Skeletal muscle tissue (tissue), 3 donors: ENCODE measurements at regions not wholly inside any gene's neighbourhood (a gene's known extent, or its start where the extent isn't known, plus 50 kb on each side); places are given as distances from the start of the nearest gene placed in this dataset.

Experiments used
- H3K27ac ChIP-seq: one replicate; pipeline ENCODE4 v1.7.0; 2013; ENCODE audit warnings: mild to moderate bottlenecking, low read depth, low read length, inconsistent platforms
- H3K27me3 ChIP-seq, 3 donors: one replicate each; pipeline ENCODE4 v1.7.0; 2013; ENCODE audit warnings: low read length in 3 of 3; ENCODE audit not compliant: control insufficient read depth in 3 of 3, insufficient read depth in 3 of 3
- H3K36me3 ChIP-seq, 3 donors: one replicate each; pipeline ENCODE4 v1.7.0; 2013; ENCODE audit warnings: low read length in 3 of 3; ENCODE audit not compliant: control insufficient read depth in 3 of 3, insufficient read depth in 3 of 3
- H3K4me1 ChIP-seq, 3 donors: one replicate each; pipeline ENCODE4 v1.7.0; 2013; ENCODE audit warnings: low read length in 3 of 3, mild to moderate bottlenecking in 3 of 3; ENCODE audit not compliant: control insufficient read depth in 3 of 3, insufficient read depth in 3 of 3
- H3K4me3 ChIP-seq, 3 donors: one replicate each; pipeline ENCODE4 v1.7.0; 2013; ENCODE audit warnings: low read length in 3 of 3
- H3K9ac ChIP-seq, 3 donors: one replicate each; pipeline ENCODE4 v1.7.0; 2013; ENCODE audit warnings: low read length in 3 of 3, mild to moderate bottlenecking in 3 of 3, moderate library complexity in 2 of 3, low read depth in 1 of 3
- H3K9me3 ChIP-seq, 3 donors: one replicate each; pipeline ENCODE4 v1.7.0; 2013; ENCODE audit warnings: low read length in 3 of 3; ENCODE audit not compliant: control insufficient read depth in 3 of 3
- donor health status: Osteomylitis.

DNA sequence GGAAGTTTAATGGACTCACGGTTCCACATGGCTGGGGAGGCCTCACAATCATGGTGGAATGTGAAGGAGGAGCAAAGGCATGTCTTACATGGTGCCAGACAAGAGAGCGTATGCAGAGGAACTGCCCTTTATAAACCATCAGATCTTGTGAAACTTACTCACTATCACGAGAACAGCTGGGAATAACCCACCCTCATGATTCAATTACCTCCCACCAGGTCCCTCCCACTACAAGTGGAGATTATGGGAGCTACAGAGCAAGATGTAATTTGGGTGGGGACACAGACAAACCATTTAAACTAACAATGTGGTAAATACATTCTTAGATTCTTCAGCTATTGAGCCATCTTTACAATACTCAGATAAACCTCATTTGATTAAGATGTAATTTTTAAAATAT lies 176.1 kb downstream of the SH3BP4 start:
- Histone ChIP-seq H3K9me3 (no peaks in the 10 kb centered on the region), H3K36me3 (no peaks in the 10 kb centered on the region), H3K9ac (no peak overlapping the region), H3K27ac (no peak overlapping the region), H3K27me3 (peaks cover 0 to 6% (median 0%) of the 10 kb centered on the region in 3 donors), H3K4me1 (no peaks in the 10 kb centered on the region), H3K4me3 (no peak overlapping the region)

DNA sequence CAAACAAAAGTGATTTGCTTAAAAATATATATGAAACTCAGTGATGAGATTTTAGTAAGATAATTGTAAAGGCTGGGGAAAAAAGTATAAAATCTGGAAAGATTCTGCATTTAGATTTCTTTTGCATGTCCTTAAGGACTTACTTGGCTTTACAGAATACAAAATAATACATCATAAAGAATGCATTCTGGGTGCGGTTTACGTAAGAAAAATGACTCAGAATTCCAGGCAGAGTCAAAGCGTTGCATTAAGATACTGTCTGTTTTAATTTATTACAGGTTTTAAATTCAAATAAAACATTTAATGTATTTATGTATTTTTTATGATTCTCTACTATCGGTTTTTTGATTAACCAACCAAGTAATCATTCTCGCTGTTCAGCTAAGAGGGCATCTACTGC lies 178.0 kb downstream of the SH3BP4 start:
- no peak overlapping the region for H3K9ac ChIP-seq
- no peaks in the 10 kb centered on the region for H3K4me1 ChIP-seq
- no peaks in the 10 kb centered on the region for H3K9me3 ChIP-seq
- no peaks in the 10 kb centered on the region for H3K36me3 ChIP-seq
- peaks cover 0 to 6% (median 2%) of the 10 kb centered on the region in 3 donors for H3K27me3 ChIP-seq
- H3K4me3 ChIP-seq: no peak overlapping the region
- H3K27ac ChIP-seq: no peak overlapping the region

DNA sequence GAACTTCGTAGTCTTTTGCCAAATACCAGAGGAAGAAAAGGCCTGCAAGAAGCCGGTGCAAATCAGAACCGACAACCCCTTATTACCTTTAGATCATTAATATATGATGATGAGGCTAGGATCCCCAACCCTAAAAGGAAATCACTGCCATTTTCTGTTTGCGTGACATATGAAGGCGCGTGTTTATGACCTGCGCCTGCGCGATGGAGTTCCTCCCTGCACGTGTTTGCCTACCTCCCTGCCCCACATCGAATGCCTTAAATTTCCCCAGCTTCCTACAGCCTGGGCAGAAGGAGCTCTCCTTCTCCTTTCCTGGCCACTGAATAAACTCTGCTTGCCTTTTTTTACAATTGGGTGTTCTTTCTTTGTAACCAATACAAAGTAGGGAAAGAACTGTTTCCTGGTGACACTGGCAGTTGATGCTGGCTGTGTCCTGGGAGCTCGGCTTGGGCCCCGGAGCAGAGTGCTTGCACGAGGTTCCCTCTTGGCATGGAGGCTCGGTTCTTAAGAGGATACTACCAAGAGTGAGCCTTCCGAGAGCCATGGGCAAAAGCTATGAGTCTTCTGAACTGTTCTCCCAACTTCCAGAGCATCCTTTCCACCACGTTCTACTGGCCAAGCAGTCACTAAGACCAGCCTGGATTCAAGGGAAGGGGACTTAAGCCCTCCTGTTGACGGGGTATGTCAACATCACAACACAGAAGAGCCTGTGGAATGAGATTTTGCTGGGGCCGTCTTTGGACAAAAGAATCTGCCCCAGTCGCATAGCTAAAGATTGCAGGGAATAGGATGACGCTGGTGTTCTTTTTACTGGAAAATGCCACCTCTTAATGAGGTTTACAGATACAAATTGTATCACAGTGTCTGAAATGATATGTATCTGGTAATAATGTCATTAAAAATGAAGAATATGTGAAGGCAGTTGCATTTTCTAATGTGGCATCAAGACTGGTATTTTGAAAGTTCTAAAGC lies 179.8 kb downstream of the SH3BP4 start:
- H3K9ac ChIP-seq: no peak overlapping the region
- no peaks in the 10 kb centered on the region for H3K36me3 ChIP-seq
- H3K27ac ChIP-seq: no peak overlapping the region
- no peak overlapping the region for H3K4me3 ChIP-seq
- H3K27me3 ChIP-seq: peaks cover 0 to 6% (median 2%) of the 10 kb centered on the region in 3 donors
- no peaks in the 10 kb centered on the region for H3K4me1 ChIP-seq
- no peaks in the 10 kb centered on the region for H3K9me3 ChIP-seq

DNA sequence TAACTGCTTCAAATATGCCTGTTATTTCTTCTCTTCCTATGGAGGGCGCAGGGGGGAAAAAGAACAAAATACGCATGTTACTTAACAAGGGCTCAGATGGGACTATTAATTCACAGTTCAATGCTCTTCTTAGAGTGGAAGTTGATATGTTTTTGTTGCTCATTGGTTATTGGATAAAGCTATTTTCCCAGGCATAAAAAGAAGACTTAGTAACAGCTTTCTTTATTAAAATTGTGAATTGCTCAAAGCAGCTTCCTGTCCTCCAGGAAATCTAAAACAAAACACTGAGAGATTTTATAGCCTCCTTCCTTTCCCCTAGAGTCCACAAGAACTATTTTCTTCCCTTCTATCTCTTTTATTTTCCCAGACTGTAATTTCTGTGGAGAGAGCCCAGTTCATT lies 180.8 kb downstream of the SH3BP4 start:
- no peaks in the 10 kb centered on the region for H3K9me3 ChIP-seq
- peaks cover 0 to 6% (median 2%) of the 10 kb centered on the region in 3 donors for H3K27me3 ChIP-seq
- no peak overlapping the region for H3K27ac ChIP-seq
- no peaks in the 10 kb centered on the region for H3K4me1 ChIP-seq
- H3K4me3 ChIP-seq: no peak overlapping the region
- H3K9ac ChIP-seq: no peak overlapping the region
- no peaks in the 10 kb centered on the region for H3K36me3 ChIP-seq

DNA sequence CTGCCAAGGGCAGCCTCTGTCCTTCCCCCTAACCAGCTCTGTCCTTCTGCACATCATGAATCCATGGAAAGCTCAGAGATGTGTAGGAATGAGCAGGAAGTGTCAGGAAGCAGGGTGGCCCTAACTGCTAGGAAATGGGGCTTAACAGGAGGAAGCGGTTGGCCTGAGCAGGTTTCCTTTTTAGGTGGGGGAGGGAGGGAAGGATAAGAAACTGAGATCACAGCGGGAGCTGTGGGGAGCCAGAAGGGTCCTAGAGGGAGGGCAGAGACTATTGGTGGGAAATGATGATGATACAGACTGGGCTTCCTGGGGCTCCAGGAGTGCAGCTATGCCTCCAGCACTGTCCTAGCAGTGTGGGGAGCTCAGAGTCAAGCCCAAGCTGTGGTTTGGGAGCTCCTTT lies 182.0 kb downstream of the SH3BP4 start:
- H3K36me3 ChIP-seq: no peaks in the 10 kb centered on the region
- peaks cover 0 to 3% (median 0%) of the 10 kb centered on the region in 3 donors for H3K4me1 ChIP-seq
- peaks cover 0 to 6% (median 2%) of the 10 kb centered on the region in 3 donors for H3K27me3 ChIP-seq
- H3K9me3 ChIP-seq: no peaks in the 10 kb centered on the region
- H3K4me3 ChIP-seq: no peak overlapping the region
- no peak overlapping the region for H3K27ac ChIP-seq
- no peak overlapping the region for H3K9ac ChIP-seq

DNA sequence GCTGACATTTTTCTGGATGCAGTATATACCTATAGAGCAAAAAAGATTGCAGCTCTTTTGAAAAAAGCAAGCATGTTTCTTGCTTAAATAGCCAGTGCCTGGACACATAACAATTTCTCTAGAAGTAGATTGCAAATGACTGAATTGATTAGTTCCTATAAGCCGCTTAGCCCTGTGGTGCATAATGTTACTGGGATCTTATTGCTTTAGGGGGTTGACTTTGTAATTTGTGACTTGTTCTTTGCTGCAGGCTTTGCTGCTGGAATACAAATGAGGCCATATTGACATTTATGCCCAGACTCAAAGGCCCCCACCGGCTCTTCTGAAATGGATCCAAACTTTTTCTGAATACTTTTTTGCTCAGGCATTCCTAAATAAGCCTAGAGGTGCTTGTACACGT lies 182.6 kb downstream of the SH3BP4 start:
- Histone ChIP-seq H3K9me3 (no peaks in the 10 kb centered on the region), H3K36me3 (no peaks in the 10 kb centered on the region), H3K4me1 (peaks cover 0 to 4% (median 0%) of the 10 kb centered on the region in 3 donors), H3K9ac (no peak overlapping the region), H3K4me3 (no peak overlapping the region), H3K27me3 (peaks cover 0 to 6% (median 2%) of the 10 kb centered on the region in 3 donors), H3K27ac (no peak overlapping the region)

DNA sequence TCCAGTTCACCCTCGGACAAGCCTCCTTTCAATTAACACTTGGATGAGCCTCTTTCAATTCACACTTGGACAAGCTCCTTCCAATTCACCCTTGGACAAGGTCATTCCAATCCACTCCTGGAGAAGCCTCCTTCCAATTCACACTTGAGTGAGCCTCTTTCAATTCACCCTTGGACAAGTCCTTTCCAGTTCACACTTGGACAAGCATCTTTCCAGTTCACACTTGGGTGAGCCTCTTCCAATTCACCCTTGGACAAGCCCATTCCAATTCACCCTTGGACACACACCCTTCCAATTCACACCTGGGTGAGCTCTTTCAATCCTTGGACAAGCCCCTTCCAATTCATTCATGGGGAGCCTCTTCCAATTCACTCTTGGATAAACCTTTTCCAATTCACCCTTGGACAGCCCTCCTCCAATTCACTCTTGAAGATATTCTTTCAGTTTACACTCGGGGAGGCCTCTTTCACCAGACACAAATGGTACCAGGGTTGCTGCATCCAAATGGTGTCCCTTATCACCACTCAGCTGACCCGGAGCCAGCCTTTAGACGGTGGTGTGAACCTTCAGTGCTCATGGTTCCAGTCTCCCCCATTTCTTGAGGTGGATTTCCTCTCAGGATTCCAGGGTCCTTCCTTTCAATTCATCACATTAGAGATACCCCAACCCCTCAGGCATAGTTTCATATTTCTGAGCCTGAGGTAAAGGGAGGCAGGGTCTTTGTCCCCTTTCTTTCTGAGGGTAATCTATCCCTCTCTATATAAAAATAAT lies 183.6 kb downstream of the SH3BP4 start:
- no peak overlapping the region for H3K27ac ChIP-seq
- peaks cover 0 to 6% (median 2%) of the 10 kb centered on the region in 3 donors for H3K27me3 ChIP-seq
- H3K4me3 ChIP-seq: no peak overlapping the region
- H3K9me3 ChIP-seq: no peaks in the 10 kb centered on the region
- H3K36me3 ChIP-seq: no peaks in the 10 kb centered on the region
- peaks cover 0 to 4% (median 0%) of the 10 kb centered on the region in 3 donors for H3K4me1 ChIP-seq
- H3K9ac ChIP-seq: no peak overlapping the region

DNA sequence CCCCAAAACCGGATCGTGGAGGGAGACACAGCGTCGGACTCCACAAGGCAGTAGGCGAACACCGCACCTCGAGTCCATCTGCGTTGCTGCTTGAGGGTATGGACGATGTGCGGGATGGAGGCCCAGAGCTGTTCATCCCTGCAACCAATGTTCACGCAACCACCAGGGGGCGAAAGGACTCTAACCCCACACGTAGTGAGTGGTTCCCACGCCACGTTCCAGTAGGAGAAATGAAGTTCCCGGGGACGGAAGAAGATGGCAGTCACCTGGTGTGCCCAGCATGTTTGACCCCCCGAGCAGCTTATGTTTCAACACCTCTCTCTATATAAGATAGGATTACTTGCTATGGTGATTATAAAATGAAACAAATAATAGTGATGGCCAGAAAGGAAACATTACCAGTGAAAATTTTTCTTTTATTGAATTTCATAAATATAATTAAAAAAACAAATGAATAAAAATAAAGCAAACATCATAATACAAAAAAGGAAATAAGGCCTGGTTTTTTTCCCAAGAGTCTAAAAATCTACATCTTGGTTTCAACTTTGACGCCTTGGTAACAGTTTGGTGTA lies 184.3 kb downstream of the SH3BP4 start:
- Histone ChIP-seq H3K27ac (no peak overlapping the region), H3K4me3 (no peak overlapping the region), H3K36me3 (no peaks in the 10 kb centered on the region), H3K27me3 (peaks cover 0 to 6% (median 2%) of the 10 kb centered on the region in 3 donors), H3K9me3 (no peaks in the 10 kb centered on the region), H3K4me1 (peaks cover 0 to 4% (median 0%) of the 10 kb centered on the region in 3 donors), H3K9ac (no peak overlapping the region)

DNA sequence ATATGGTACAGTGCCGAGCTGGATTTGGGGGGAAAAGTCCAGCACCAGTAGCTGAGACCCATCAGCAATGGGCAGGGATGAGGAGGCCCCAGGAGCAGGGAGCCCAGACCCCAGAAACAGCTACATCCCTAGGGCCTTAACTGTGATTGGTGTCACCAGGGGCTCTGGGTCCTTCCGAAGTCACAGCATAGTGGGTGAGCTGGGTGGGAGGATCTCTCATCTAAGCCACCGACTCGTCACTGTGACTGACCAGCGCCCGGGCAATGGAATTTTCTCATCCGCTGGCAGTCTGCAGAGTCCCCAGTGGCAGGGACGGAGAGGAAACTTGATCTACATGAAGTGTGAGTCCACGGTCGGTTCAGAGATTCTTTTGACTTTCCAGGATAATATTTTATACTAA lies 186.5 kb downstream of the SH3BP4 start:
- Histone ChIP-seq H3K4me1 (peaks cover 0 to 4% (median 0%) of the 10 kb centered on the region in 3 donors), H3K27ac (no peak overlapping the region), H3K9ac (no peak overlapping the region), H3K36me3 (no peaks in the 10 kb centered on the region), H3K27me3 (peaks cover 0 to 2% (median 0%) of the 10 kb centered on the region in 3 donors), H3K4me3 (no peak overlapping the region), H3K9me3 (no peaks in the 10 kb centered on the region)
